HT-29 (cell line): ENCODE measurements at regions not wholly inside any gene's neighbourhood (a gene's known extent, or its start where the extent isn't known, plus 50 kb on each side); places are given as distances from the start of the nearest gene placed in this dataset. TPM values are rescaled to one million over a fixed set of nuclear protein-coding genes. Genes with fewer than 3 reads are reported as not detected.
A peak's percentile ranks its signal among the peaks of the same experiment; 100 is the strongest.

ENCODE experiments used
- DNase-seq: peaks from one replicate; pipeline ENCODE4 v3.0.0-alpha.2; 2015; ENCODE audit warnings: low spot score
- small RNA-seq: library from RNA; depleted of rRNA; stranded (forward); fragments of <200 nt; gene quantifications from one replicate; pipeline ENCODE3, GENCODE V24; 2014

GRCh38 chr12:114750917-114751316, 66.9 kb upstream of the TBX3 start:
- no peak for DNase-seq

- DNase-seq: no peak
Measured at GRCh38 chr12:114749065-114749464, 65.1 kb upstream of the TBX3 start.

DNA sequence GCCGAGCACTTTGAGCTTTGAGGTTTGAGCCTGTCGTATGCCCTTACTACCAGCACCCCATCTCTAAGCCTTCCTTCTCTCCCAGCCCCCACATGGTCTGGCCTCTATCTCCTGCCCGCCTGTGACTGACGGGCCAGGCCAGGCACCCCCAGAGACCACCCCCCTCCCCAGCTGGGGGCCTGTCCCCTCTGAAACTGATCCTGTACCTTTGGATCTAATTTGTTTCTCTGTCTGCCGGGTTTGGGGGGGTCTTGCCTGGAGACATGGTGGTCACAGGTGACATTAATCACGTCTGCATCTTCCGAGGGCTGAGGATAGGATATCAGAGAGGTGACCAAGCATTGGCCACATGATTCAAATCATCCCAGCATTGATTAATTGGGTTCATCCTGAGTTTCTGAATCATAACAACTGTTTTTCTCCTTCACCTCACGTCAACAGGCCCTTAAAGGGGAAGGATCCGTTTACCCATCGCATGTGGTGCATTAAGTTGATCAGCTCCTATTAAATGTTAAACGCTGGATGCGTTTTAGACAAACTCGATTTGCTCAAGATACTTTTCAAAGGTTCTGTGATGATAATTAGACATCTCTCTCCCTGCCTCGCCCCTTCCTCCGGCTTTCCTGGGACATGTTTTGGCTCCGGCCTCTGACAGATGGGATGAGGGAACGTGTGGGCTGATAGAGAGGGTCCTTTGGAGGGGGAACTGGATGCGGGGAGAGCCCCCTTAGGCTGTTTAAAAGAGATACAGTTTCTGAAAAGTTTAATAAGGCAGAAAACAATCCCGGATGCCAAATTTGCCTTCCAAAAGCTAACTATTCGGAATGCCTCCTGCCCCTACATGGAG, 63.3 kb upstream of the TBX3 start:
- no peak for DNase-seq

GRCh38 chr12:114746297-114747011, 62.5 kb upstream of the TBX3 start:
- no peak for DNase-seq

DNA sequence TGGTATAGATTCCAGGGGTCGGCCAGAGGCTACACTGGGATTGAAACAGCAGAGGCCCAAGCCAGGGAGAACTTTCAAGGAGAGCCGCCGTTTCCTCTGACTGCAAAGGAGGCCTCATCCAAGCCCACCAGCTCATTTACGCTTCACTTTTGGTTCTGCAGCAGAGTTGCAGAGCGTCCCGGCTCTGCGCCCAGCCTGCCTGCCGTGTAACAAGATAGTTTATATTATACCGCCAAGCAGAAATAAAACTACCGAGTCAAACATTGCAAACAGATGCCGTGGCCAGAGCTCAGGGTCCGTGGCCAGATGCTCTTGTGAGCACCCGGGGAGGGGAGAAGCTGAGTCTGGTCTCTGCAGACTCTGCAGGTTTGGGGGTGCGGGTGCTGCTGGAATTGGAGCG, 60.7 kb upstream of the TBX3 start:
- no peak for DNase-seq

GRCh38 chr12:114744285-114744684, 60.3 kb upstream of the TBX3 start:
- no peak for DNase-seq

DNA sequence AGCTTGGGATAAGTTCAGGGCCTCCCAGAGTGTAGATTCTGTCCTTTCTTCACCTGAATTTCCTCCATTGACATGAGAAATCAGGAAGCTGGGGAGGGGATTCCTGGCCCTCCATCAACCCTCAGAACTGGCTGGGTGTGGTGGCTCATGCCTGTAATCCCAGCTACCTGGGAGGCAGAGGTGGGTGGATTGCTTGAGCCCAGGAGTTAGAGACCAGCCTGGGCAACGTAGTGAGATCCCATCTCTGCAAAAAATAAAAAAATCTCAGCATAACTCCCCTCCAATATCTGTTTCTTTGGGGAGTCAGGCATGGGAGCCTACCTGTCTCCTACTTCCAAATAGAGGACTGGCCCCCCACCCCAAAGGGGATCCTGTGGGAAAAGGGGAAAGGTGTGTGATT, 59.8 kb upstream of the TBX3 start:
- no peak for DNase-seq

- no peak for DNase-seq
Measured at GRCh38 chr12:114743289-114743688, 59.3 kb upstream of the TBX3 start.

GRCh38 chr12:114742363-114742762, 58.4 kb upstream of the TBX3 start:
- DNase-seq: no peak

DNA sequence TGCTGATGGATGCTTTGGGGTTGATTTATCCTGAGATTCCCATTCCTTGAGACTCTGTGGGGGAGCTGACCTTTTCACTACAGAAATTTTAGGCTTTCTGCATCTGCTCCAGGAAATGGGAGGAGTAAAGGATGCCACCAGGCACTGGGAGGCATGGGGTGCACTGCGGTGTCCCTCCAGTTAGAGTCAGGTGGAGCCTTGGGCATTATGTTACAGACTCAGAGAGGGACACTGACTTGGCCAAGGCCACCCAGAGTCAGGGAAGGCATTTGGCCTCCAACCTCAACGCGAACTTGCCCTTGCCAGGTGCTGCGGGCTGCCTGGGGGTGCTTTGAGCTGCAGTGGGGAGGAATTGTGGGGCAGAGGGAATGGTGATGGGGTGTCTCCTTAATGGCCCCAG, 58.0 kb upstream of the TBX3 start:
- DNase-seq: no peak

DNA sequence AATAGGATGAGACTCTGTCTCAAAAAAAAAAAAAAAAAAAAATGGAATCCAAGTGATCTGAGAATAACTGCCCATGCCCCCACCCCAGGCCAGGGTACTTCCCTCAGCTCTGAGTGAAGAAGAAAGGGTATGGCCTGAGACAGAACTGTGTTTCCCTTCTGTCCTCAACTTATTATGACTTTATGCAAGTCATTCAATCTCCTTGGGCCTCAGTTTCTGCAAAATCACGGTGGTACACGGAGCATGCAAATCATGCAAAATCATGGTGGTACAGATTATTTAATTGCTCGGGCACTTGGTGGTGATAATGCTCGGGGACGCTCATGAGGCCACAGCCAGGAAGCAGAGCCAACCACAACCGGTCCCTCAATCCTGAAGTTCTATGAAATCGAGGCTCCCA, 56.5 kb upstream of the TBX3 start:
- DNase-seq: no peak

- no peak for DNase-seq
Measured at GRCh38 chr12:114738460-114739184, 54.6 kb upstream of the TBX3 start.

DNA sequence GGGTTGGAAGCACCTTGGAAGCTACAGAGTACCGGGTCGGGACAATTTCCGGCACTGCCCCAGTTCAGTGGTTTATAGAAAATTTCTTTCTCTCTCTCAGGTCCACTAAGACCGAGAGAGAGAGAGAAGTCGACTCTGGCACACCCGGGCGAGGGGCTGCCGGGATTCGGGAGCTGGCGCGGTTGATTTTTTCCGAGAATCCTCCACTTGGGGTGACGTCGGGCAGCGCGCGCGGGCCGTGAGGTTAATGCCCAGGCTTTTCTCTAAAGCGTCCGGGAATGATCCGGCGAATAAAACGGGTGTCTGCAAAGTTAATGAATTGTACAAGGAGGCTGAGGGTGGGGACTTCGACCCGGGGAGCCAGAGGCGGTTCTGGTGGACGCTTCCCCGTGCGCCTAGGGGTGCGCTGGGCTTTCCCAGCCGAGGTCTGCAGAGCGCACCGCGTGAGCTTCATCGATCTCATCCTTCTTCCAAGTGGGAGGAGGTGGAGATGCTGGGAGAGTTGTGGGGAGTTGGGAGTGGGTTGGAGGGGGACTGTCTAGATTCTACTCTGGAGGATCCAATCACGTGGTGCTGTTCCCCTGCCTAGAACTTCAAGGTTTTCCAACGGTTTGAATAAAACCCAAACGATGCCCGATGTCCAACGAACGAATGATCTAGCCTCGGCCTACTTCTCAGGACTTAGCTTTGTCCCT, 51.9 kb upstream of the TBX3 start:
- no peak for DNase-seq

- DNase-seq: no peak
Measured at GRCh38 chr12:114735011-114735410, 51.0 kb upstream of the TBX3 start.

GRCh38 chr12:114733919-114734318, 49.9 kb upstream of the TBX3 start:
- peak; percentile 61 for DNase-seq

Small RNA genes lying in the stretch of these regions (small RNA-seq; reads per million reads assigned to genes)
- gene AC009804.1: not detected
- gene RF00275: not detected
- gene RF00443: not detected
- not detected for gene RN7SL865P
